GM18498 (cell line): ENCODE measurements at regions not wholly inside any gene's neighbourhood (a gene's known extent, or its start where the extent isn't known, plus 50 kb on each side); places are given as distances from the start of the nearest gene placed in this dataset.
"Not testable (repeated sequence)": the region's sequence is repeated elsewhere in the genome, so short reads cannot be mapped to it uniquely, and the experiment has no call there.

Experiments used
- ATAC-seq: cut with Tn5 transposase; IDR thresholded peaks from one replicate; pipeline ENCODE4 v1.9.1; 2021; ENCODE audit warnings: mild to moderate bottlenecking, moderate library complexity; ENCODE audit not compliant: unreplicated experiment

DNA sequence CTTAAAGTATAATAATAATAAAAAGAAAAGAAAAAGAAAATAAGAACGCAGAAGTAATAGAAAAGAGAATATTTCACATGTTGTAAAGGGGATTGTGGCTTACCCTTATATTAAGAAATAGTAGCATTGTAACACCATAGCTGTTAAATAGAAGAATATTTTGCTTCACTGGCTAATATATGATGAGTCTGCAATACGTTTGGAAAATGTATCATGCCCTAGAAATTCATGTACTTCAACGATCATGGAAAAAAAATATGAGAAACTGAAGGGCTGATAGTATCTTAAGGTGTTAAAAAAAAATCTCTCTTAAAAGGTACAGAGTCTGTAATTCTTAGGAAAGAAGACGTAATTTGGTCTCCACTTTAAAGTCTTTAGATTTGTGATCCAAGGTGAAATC, 1390.5 kb upstream of the ADGRL2 start:
- no peak for ATAC-seq

DNA sequence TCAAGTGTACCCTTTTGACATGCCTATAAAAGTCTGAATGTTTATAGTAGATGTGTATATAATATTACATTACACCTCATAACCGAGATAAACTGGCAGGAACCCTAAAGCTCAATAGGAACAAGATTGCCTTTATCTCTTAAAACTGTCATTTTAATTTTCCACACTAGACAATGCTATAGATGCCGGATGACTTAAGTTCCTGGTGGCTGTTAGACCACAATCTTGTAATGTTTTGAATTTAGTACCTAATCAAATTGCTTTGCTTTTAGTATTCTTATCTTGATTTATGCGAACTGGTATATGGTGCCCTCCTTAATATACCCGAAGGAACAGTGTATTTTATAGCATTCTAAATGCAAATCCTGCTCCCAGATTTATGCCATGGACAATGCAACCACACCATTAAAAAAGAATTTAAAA, 1397.0 kb upstream of the ADGRL4 start:
- ATAC-seq, result no peak

DNA sequence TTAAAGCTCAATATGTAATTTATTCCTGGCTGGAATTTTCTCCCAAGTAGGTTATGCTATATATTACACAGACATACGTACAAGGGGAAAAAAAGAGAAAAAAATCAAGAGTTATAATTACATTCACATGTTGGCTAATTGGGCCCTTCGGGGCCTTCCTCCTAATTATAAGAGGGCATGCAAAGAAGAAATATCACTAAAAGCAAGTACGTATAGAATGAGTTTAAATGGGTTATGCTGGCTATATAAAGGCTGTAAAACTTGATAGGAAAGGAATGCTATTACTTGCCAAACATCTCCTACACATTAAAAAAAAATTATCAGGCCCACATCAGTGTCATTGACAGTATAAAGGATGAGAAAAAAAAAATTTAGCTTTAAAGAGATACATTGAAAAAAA, 1396.1 kb upstream of the ADGRL4 start:
- ATAC-seq, result no peak

DNA sequence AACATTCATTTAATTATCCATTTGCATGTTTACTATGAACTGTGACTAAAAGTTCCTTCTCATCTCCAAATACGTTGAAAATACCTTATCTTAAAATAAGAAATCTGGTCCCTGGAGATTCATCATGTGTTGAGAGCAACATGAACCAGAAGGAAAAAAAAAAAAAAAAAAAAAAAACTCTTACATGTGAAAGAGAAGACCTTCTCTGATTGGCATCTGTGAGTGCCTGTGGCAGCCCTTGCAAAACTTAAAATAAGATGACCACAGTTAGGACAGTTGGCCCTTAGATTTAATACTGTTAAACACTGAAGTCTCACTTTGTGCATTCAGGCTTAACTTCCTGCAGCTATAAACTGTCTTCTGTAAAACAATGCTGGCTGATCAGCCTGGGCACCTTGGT, 1395.2 kb upstream of the ADGRL4 start:
- ATAC-seq, result no peak

DNA sequence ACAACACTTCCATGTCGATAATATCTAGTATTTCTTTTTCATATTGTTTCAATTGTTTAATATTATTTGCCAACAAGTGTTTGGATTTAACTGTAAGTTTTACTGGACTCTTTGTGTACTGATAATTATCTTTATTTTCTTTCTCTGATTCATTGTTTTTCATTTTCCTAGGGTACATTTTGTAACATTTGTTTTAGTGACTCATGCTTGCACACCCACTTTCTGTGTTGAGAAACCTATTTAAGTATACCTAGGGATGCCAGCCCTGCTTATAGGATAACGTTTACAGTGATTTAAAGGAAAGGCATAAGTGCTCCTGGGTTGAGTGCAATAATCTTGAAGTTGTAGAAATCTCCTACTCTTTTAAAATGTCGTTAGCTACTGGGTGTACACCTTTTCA, 1386.0 kb upstream of the ADGRL4 start:
- ATAC-seq, result no peak

DNA sequence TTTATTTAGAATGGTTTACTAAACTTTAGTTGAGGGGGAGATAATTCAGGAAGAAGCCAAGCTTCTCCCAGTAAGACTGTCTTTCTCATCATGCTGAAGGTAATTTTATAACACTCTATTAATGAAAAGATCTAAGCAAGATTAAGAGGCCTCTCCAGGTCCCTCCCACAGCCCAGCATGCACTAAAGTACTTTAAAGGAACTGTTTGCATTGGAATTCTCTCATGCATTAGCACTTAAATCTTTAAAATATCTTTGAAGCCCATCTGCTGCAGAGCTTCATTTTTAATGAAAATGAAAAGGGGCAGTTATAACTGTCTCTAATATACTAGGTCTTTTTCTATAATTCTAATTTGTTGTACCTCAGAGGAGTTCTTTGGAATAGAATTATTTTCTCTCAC, 1379.1 kb upstream of the ADGRL4 start:
- no peak for ATAC-seq

DNA sequence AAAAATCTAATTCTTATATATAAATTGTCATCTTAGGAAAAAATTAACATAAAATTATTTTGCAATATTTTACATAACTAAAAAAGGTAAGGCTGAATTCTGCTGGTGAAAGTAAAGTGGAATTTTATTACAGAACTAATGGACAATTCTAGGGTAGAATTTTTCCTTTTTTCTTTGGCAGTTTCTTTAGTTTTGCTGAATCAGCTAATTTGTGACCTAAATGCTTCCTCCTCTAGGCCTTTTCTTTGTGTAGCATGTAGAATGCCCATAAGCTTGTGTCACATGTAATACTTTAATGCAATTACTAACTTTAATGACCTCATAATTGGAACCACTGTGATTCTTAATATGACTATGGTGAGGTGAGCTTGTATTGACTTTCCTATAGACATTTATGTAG, 1378.4 kb upstream of the ADGRL4 start:
- no peak for ATAC-seq

DNA sequence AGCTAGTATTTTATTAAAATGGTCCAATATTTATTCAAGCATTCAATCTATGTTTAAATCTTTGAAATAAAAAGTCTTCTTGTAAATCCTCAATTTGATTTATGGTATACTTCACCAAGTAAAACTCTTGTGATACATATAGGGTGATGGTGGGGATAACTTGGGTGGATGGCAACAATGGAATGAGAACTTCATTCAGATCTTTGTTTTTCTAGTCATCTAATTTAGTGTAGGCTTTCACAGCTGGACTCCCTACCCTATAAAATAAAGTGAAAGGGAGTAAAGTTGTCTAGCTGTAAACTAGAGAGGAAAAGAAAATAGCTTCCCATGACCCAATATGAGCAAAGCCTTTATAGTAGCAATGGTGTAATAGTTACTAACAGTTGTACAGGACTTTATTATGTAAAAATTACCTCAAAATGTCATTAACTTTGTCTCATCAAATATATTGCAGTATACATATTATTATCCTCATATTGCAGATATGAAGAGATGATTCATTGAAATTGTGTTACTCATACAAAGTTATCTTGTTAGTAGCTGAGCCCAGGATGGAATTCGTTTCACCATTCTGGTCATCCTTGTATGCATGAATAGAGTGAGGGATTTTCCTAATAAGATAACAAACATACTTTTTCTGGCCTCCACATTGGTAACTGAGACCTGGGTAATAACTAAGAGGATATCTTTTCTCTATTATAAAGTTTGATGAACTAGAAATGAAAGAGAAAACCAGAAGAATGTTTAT, 1377.7 kb upstream of the ADGRL4 start:
- no peak for ATAC-seq

DNA sequence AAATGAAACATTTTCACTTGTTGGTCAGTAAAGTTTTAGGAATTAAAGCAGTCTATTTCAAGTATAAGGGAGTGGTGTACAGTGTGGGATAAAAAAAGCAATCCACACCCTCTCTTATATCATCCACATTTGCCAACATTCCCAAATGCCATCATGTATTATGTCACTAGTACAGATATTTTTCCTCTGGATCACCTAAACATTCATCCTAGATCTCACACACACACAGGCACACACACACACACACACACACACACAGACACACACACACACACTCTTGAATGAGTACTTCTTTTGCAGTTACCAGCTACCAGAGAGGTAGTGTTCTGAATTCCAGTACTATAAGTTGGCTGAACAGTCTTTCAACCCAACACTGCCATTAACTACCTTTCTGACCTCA, 1369.1 kb upstream of the ADGRL4 start:
- ATAC-seq, result no peak

DNA sequence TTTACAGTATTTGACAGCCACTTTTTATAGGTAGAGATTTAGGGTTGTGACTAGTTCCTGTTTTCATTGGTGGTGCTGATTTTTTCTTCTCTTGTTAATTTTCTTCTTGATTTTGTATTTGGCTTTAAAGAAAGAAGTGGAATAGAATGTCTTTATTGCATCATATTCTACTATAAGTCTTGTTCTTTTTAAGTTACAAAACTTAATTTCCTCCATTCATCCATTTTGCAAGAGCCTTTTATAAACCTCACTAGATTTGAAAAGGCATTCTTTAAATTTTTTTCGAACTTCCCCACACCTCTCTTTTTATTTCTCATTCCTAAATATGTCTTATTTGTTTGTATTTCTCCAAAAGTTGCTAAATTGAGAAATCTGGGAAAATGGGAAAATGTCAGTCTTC, 1368.6 kb upstream of the ADGRL4 start:
- no peak for ATAC-seq

DNA sequence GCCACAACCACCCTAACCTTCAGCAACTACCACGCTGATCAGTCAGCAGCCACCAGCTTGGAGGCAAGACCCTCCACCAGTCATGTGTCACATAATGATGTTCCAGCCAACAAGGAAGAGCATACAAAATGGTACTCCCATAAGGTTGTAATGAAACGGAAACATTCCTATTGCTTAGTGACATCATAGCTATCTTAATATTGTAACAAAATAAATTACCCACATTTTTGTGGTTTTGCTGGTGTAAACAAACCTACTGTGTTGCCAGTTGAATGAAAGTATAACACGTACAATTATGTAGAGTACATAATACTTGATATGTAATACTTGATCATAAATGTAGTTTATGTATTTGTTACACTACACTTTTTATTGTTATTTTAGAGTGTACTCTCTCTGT, 1363.2 kb upstream of the ADGRL4 start:
- ATAC-seq, result no peak

DNA sequence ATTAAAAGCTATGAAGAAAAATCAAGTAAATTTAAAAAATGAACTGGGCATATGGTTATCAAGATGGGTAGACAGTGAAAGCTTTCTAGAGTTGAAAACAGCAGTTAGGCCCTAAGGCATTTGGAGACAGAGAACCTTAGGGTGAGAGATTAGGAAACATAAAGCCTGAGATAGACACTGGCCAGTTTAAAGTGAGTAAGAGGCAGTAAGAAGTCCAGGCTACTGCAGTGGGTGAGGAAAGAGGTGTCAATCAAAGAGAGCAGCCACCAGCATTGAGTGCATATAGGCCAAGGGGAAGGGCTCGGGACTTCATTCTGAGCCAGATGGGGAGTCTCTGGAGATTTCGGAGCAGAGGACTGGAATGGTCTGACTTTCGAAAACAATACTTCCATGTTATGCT, 1360.5 kb upstream of the ADGRL4 start:
- ATAC-seq, result no peak

DNA sequence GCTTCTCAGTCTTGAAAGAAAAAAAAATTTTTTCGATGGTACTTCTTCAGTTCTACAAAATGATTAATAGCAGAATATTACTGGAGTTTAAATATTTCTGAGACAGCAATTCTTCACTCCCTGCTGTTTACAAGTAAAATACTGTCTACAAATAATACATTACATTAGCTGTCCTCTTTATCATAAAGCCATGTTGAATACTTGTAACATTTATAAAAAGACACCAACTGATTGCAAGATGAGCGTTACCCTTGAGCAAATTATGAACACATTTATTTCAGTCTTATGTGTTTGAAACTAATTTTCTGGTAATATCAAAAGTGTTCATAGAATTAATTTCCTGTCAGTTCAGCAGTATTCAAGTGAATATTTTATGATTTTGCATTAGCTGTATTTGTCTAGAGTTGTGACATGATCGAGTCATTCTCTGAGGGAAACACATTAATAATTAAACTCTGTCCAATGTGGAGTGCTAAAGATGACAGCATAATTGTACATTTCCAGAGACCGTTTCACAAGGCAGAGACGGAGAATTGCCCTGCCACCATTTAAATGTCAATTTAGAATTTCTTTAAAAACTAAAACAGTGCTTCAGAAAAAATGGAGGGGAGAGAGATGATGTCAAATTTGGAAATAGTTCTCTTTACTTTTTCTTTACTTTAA, 1359.0 kb upstream of the ADGRL4 start:
- ATAC-seq, result no peak

DNA sequence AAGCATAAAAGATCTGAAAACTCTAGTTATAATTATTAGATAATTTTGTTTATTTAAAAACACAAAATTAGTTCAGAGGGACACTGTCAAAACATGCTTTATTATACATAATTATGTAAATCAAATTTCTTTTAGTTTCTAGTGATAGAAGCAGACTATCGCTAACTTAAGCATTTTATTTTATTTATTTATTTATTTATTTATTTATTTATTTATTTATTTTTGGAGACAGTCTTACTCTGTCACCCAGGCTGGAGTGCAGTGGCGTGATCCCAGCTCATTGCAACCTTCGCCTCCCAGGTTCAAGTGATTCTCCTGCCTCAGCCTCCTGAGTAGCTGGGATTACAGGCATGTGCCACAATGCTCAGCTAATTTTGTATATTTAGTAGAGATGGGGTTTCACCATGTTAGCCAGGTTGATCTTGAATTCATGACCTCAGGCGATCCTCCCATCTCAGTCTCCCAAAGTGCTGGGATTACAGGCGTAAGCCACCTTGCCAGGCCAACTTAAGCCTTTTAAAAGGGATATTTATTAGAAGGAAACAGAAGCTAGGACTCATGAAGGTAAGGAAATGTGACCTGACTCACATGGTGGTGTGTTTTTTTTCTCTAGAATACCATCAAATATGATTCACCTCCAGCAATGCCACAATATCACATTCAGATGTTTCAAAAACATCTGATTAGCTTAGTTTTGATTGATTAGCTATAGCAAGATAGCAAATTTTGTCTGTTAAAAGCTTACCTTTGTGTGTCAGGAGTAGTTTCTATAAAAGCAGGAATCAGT, 1357.4 kb upstream of the ADGRL4 start:
- ATAC-seq, result no peak

DNA sequence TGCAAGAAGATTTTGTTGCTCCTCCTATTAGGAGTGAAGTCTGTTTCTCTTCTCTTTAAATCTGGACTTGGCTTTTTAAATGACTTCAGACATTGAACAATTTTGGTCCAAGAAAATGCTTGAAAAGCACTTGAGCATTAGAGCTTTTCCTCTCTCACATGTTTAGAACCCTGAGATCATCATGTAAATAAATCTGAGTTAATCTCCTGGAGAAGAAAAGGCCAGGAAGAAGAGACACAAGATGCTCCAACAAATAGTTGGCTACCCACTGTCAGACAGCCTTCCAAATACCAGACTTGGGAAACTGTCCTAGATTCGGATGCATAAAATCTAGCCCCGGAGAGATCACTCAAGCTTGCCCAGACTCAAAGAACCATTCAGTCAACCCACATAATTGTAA, 1353.1 kb upstream of the ADGRL4 start:
- no peak for ATAC-seq

DNA sequence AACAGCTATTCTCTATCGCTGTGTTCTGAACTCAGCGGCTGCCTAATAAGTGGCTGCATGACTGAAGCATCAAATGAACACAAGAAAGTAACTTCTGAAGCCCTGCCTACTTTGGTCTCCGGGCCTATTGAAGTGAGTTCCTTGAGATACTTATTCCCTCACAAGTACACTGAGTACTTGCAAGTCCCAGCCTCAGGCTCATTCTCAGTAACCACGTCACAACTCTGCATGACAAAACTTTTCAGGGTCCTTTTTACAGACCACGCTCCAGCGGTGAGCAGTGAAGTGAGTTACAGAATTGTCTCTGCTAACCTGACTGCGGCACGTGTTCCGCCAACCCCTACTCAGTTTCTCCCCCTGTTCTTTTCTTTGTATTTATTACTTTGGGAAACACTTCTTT, 1342.7 kb upstream of the ADGRL4 start:
- ATAC-seq, result no peak

DNA sequence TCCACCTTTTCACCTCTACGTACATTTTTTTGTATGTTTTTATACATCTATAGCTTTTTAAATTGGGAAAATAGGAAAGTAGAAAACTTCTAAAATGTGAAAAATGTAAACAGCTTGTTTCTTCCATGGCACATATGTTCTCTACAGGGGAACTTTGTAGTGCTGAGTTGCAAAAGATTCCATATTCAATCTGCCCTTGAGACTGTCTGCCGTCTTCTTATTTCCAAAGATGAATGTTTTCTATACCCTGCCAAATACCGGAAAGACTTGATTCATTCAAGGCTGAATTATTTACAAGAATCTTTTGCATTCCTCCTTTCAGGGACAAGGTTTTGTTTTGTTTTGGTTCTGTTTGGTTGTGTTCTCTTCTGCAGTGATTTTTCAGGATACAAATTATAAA, 1334.5 kb upstream of the ADGRL4 start:
- no peak for ATAC-seq

DNA sequence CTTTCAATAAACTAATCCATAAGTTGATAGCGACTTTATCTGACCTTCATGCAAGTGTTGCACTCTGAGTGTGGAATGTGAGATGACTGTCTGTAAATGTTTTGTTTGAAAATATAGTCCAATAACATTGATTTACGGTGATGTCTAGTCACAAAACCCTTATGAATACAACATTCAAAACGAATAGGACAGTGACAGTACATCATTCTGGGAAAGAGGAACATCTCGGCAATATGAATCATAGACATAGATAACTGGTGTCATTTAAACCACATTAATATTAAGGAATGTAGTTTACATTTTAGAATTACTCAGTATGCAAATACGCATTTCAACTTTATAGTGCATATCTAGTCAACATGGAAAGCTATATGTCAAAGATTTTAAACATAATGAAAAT, 1311.6 kb upstream of the ADGRL4 start:
- ATAC-seq, result no peak

DNA sequence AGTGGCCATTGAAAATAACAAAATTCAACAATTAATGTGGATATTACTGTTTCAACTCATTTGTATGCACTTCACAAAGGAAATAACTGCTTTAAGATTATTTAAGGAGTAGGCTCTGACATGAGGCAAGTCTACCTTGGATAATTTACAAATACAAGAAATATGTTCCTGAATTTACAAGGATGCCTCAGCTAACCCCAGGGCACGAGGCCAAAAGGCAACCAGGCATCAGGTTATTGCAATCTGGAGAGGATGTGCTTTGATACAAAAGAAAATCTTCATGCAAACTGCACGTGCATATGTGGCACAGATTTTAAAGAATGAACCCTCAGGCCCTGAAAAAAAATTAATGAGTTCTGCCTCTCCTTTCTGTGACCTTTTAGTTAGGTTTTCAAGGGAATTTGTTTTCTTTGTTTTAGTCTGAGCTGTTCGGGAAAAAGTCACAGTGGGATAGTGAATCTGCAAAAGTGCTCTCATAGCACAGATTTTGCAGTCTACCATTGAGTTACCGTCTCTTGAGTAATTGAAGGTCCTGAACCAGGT, 1304.2 kb upstream of the ADGRL4 start:
- ATAC-seq, result no peak

DNA sequence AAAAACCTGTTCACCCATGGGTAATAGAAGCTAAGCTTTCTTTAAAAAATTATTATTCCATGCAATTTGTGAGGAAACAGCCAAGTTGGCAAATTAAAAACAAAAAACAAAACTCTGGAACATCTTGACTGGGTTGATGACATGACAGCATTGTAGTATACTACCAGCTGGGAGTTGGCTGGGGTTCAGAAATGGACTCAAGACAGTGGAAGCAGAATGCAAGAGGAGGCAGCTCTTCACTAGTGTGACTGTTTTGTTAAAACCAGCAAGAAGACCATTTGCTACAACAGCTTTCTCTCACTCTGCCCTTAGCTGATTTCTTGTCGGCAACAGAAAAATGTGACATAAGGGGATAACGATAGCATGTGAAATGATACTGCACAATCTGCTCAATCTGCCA, 1298.9 kb upstream of the ADGRL4 start:
- no peak for ATAC-seq

DNA sequence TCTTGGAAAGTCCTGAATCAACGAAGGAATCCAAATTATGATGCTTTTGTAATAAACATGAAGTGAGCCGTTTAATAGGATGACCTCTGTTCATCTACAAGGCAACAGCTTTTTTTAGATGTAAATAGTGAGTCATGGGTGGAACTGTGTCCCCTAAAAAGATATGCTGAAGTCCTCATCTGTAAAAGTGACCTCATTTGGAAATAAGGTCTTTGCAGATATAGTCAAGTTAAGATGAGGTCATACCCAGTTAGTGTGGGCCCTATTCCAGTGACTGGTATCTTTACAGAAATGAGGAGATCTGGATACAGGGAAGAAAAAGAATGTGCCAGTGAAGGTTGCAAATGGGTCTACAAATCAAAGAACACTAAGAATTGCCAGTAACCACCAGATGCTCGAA, 1287.3 kb upstream of the ADGRL4 start:
- no peak for ATAC-seq

DNA sequence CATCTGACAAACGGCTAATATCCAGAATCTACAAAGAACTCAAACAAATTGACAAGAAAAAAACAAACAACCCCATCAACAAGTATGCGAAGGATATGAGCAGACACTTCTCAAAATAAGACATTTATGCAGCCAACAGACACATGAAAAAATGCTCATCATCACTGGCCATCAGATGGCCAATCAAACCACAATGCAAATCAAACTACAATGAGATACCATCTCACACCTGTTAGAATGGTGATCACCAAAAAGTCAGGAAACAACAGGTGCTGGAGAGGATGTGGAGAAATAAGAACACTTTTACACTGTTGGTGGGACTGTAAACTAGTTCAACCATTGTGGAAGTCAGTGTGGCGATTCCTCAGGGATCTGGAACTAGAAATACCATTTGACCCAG, 1282.2 kb upstream of the ADGRL4 start:
- not testable (repeated sequence) for ATAC-seq
